D721Med (cell line): ENCODE measurements at regions not wholly inside any gene's neighbourhood (a gene's known extent, or its start where the extent isn't known, plus 50 kb on each side); places are given as distances from the start of the nearest gene placed in this dataset.

Experiments
- DNase-seq: peaks from one replicate; pipeline ENCODE4 v3.0.0; 2011; ENCODE audit warnings: low spot score; ENCODE audit not compliant: insufficient read length
- FAIRE-seq: peaks from 2 replicates; lab custom pipeline; 2011; peaks lifted over from hg19 to GRCh38; lab: Jason Lieb, UNC
- CTCF ChIP-seq: IDR thresholded peaks from 2 replicates; pipeline ENCODE4 v1.5.1; 2012; ENCODE audit warnings: mild to moderate bottlenecking, control low read depth; ENCODE audit not compliant: insufficient read depth; ENCODE audit errors: missing control alignments

DNA sequence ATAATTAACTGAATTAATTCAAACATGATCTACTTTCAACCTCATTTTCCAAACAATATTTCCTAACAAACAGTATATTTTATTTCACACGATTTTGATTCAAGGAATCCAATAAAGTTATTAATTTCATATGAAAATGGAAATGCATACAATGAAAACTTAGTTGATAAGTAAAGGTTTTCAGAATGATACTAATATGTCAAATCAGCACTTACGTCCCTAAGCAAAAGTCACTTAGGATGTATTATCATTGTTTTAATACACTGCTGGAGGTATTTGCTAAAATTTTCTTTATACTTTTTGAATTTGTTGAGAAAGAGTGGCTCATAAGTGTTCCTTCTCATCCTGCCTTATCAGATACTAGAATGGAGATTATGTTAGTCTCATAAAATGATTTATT, 266.8 kb upstream of the PUDP start:
- DNase-seq = no peak
- no peak for FAIRE-seq
- TF ChIP-seq CTCF = no peak

GRCh38 chrX:7412840-7413239, 264.9 kb upstream of the PUDP start:
- no peak for TF ChIP-seq CTCF
- no peak for DNase-seq
- no peak for FAIRE-seq

DNA sequence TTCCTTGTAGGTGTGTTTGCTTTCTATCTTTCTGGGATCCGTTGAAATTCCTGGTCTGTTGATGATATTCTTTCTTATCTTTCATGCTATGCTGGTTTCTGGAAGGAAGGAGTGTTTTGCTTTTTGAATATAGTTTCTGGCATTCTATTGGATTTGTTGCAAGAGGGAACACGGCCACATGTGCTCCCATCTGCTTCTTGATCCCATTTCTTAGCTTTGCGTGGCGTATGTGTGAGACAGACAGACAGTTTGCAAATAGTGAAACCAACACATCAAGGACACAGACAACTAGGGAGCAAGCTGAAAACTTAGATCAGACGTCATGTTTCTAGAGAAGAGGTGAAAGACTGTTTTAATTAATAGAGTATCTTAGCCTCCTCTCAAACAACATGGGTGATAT, 261.9 kb upstream of the PUDP start:
- FAIRE-seq = no peak
- no peak for TF ChIP-seq CTCF
- no peak for DNase-seq

- TF ChIP-seq CTCF = no peak
- DNase-seq (no peak), FAIRE-seq (no peak)
Measured at GRCh38 chrX:7399373-7399772, 251.4 kb upstream of the PUDP start.

GRCh38 chrX:7390441-7390840, 242.5 kb upstream of the PUDP start:
- FAIRE-seq = no peak
- no peak for TF ChIP-seq CTCF
- no peak for DNase-seq

- DNase-seq (no peak), FAIRE-seq (no peak)
- no peak for TF ChIP-seq CTCF
Measured at GRCh38 chrX:7389576-7389975, 241.6 kb upstream of the PUDP start.

- no peak for TF ChIP-seq CTCF
- DNase-seq = no peak
- no peak for FAIRE-seq
Measured at GRCh38 chrX:7385131-7385530, 237.2 kb upstream of the PUDP start.
